GM23248 (cell line): ENCODE measurements at regions not wholly inside any gene's neighbourhood (a gene's known extent, or its start where the extent isn't known, plus 50 kb on each side); places are given as distances from the start of the nearest gene placed in this dataset.

Experiments
- EZH2 ChIP-seq: fragments of 200-600 bp; sonication (generic); IDR thresholded peaks from 2 replicates; pipeline ENCODE4 v1.6.1; 2018; ENCODE audit warnings: antibody characterized with exemption, mild to moderate bottlenecking; ENCODE audit not compliant: insufficient read depth, poor library complexity, severe bottlenecking
- EZH2phosphoT487 ChIP-seq: fragments of 200-600 bp; sonication (generic); IDR thresholded peaks from 2 replicates; pipeline ENCODE4 v1.6.1; 2018; ENCODE audit warnings: antibody characterized with exemption, moderate library complexity, mild to moderate bottlenecking, low read depth; ENCODE audit not compliant: insufficient read depth

DNA sequence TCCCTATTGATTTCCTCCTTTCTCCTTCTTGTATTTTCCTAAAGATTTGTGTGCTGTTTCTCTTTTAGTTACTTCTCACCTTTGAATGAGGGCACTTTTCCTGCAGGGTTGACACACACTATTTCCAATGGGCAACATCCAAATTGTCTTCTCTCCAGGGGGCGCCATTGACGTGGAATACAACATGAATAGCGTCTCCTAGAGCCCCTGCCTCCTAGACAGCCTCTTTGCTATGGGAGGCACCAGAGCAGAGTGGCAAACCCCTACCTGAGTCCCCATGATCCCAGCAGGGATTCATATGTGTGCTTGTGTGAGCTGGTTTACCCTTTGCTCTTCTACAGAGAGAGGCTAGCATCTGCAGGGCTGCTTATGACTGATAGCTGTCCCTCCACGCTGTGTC is 61.3 kb upstream of the ITSN2 start:
- TF ChIP-seq EZH2 = no peak
- no peak for TF ChIP-seq EZH2phosphoT487
